ENCODE measurements at regions not wholly inside any gene's neighbourhood (a gene's known extent, or its start where the extent isn't known, plus 50 kb on each side); places are given as distances from the start of the nearest gene placed in this dataset.

DNA sequence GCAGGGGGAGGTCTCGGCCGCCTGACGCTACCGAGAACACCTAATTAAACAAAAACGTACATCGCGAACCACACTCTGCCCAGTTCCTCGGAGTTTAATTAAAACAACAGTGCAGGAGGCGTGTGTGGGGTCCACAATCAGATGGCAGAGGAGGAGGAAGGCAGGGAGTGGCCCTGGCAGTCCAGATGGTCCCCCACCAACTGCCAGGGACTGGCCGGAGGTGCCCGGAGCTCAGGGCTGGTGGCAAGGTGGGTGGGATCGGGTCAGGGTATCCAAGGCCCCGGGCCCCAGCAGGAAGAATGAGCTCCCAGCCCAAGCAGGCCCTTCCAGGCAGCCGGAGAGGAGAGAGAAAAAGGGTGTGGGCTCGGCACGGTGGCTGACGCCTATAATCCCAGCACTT lies 71.3 kb downstream of the PTPRS start:
- no peaks in the 10 kb centered on the region; the same call in 1 of the 2 replicates for H4K20me1 ChIP-seq (ENCODE audit: insufficient read depth, low read length)
- H3K4me3 ChIP-seq (ENCODE audit: low read length): no peak overlapping the region
- H3K36me3 ChIP-seq (replicated peaks; ENCODE audit: low read depth, low read length): no peaks in the 10 kb centered on the region
- no peak for TF ChIP-seq EZH2phosphoT487 (IDR thresholded peaks at IDR 0.05; ENCODE audit: low read depth)
- TF ChIP-seq, protein P1, sequence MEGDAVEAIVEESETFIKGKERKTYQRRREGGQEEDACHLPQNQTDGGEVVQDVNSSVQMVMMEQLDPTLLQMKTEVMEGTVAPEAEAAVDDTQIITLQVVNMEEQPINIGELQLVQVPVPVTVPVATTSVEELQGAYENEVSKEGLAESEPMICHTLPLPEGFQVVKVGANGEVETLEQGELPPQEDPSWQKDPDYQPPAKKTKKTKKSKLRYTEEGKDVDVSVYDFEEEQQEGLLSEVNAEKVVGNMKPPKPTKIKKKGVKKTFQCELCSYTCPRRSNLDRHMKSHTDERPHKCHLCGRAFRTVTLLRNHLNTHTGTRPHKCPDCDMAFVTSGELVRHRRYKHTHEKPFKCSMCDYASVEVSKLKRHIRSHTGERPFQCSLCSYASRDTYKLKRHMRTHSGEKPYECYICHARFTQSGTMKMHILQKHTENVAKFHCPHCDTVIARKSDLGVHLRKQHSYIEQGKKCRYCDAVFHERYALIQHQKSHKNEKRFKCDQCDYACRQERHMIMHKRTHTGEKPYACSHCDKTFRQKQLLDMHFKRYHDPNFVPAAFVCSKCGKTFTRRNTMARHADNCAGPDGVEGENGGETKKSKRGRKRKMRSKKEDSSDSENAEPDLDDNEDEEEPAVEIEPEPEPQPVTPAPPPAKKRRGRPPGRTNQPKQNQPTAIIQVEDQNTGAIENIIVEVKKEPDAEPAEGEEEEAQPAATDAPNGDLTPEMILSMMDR (IDR thresholded peaks at IDR 0.05; ENCODE audit: low read depth, low read length): no peak
- no peak overlapping the region for H3K4me2 ChIP-seq (ENCODE audit: low read length)
- no peaks in the 10 kb centered on the region for H3K79me2 ChIP-seq (ENCODE audit: low read length)
- no peak overlapping the region for H3K9ac ChIP-seq (ENCODE audit: low read length)
- H3K9me3 ChIP-seq (ENCODE audit: insufficient read depth, low read length): no peaks in the 10 kb centered on the region
- no peak overlapping the region for H2AFZ ChIP-seq (ENCODE audit: low read depth, low read length)
- H3K27me3 ChIP-seq (ENCODE audit: low read depth, low read length): no peaks in the 10 kb centered on the region
- H3K27ac ChIP-seq (ENCODE audit: low read length): no peak overlapping the region
- H3K4me1 ChIP-seq (ENCODE audit: low read length): no peaks in the 10 kb centered on the region

- no peaks in the 10 kb centered on the region; the same call in 1 of the 2 replicates for H4K20me1 ChIP-seq (ENCODE audit: insufficient read depth, low read length)
- TF ChIP-seq EZH2phosphoT487 (IDR thresholded peaks at IDR 0.05; ENCODE audit: low read depth): no peak
- TF ChIP-seq, protein P1 (IDR thresholded peaks at IDR 0.05; ENCODE audit: low read depth, low read length): no peak
- H3K4me1 ChIP-seq (ENCODE audit: low read length): no peaks in the 10 kb centered on the region
- no peak overlapping the region for H3K27ac ChIP-seq (ENCODE audit: low read length)
- no peaks in the 10 kb centered on the region for H3K27me3 ChIP-seq (ENCODE audit: low read depth, low read length)
- H2AFZ ChIP-seq (ENCODE audit: low read depth, low read length): no peak overlapping the region
- no peak overlapping the region for H3K4me3 ChIP-seq (ENCODE audit: low read length)
- H3K4me2 ChIP-seq (ENCODE audit: low read length): no peak overlapping the region
- no peak overlapping the region for H3K9ac ChIP-seq (ENCODE audit: low read length)
- H3K9me3 ChIP-seq (ENCODE audit: insufficient read depth, low read length): no peaks in the 10 kb centered on the region
- H3K36me3 ChIP-seq (replicated peaks; ENCODE audit: low read depth, low read length): no peaks in the 10 kb centered on the region
- no peaks in the 10 kb centered on the region for H3K79me2 ChIP-seq (ENCODE audit: low read length)
Measured at GRCh38 chr19:5268801-5269200, 71.8 kb downstream of the PTPRS start.

DNA sequence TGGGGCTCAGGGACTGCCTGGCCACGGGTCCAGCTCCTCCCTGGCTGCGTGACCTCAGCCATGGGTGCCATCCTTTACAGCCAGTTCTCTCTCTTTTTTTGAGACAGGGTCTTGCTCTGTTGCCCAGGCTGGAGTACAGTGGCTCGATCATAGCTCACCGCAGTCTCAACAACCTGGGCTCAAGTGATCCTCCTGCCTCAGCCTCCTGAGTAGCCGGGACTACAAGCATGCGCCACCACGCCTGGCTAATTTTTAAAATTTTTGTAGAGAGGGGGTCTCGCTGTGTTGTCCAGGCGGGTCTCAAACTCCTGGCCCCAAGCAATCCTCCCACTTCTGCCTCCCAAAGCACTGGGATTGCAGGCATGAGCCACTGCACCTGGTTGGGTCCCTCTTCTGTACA lies 75.4 kb downstream of the PTPRS start:
- Histone ChIP-seq H3K27ac (ENCODE audit: low read length) (no peak overlapping the region), H3K4me1 (ENCODE audit: low read length) (no peaks in the 10 kb centered on the region), H3K27me3 (ENCODE audit: low read depth, low read length) (no peaks in the 10 kb centered on the region), H3K36me3 (replicated peaks; ENCODE audit: low read depth, low read length) (no peaks in the 10 kb centered on the region), H3K9ac (ENCODE audit: low read length) (no peak overlapping the region), H4K20me1 (ENCODE audit: insufficient read depth, low read length) (no peaks in the 10 kb centered on the region), H3K4me2 (ENCODE audit: low read length) (no peak overlapping the region), H2AFZ (ENCODE audit: low read depth, low read length) (no peak overlapping the region), H3K4me3 (ENCODE audit: low read length) (no peak overlapping the region), H3K9me3 (ENCODE audit: insufficient read depth, low read length) (no peaks in the 10 kb centered on the region), H3K79me2 (ENCODE audit: low read length) (no peaks in the 10 kb centered on the region)
- TF ChIP-seq, protein P1 (IDR thresholded peaks at IDR 0.05; ENCODE audit: low read depth, low read length): no peak
- TF ChIP-seq EZH2phosphoT487 (IDR thresholded peaks at IDR 0.05; ENCODE audit: low read depth): no peak

DNA sequence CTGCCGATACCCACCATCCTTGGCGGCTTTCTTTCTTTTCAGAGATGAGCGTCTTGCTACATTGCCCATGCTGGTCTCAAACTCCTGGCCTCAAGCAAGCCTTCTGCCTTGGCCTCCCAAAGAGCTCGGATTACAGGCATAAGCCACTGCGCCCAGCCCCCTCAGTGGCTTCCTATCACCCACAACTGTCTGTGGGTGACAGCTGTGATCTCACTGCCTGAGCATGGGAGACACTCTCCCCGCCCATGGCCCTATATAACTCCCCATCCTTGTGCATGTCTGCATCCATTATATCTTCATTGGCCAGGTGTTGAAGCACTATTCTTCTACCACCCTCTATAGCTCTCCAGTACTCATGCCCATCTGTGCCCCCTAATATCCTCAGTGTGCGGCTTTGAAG lies 76.2 kb downstream of the PTPRS start:
- H3K36me3 ChIP-seq (replicated peaks; ENCODE audit: low read depth, low read length): no peaks in the 10 kb centered on the region
- no peak overlapping the region for H3K4me3 ChIP-seq (ENCODE audit: low read length)
- H2AFZ ChIP-seq (ENCODE audit: low read depth, low read length): no peak overlapping the region
- H3K4me1 ChIP-seq (ENCODE audit: low read length): no peaks in the 10 kb centered on the region
- H4K20me1 ChIP-seq (ENCODE audit: insufficient read depth, low read length): no peaks in the 10 kb centered on the region
- no peaks in the 10 kb centered on the region for H3K79me2 ChIP-seq (ENCODE audit: low read length)
- H3K9ac ChIP-seq (ENCODE audit: low read length): no peak overlapping the region
- H3K27me3 ChIP-seq (ENCODE audit: low read depth, low read length): no peaks in the 10 kb centered on the region
- TF ChIP-seq, protein P1 (IDR thresholded peaks at IDR 0.05; ENCODE audit: low read depth, low read length): no peak
- no peak for TF ChIP-seq EZH2phosphoT487 (IDR thresholded peaks at IDR 0.05; ENCODE audit: low read depth)
- H3K9me3 ChIP-seq (ENCODE audit: insufficient read depth, low read length): no peaks in the 10 kb centered on the region
- H3K27ac ChIP-seq (ENCODE audit: low read length): no peak overlapping the region
- H3K4me2 ChIP-seq (ENCODE audit: low read length): no peak overlapping the region

Data from OCI-LY3 (cell line).